ENCODE measurements at regions not wholly inside any gene's neighbourhood (a gene's known extent, or its start where the extent isn't known, plus 50 kb on each side); places are given as distances from the start of the nearest gene placed in this dataset.

DNA sequence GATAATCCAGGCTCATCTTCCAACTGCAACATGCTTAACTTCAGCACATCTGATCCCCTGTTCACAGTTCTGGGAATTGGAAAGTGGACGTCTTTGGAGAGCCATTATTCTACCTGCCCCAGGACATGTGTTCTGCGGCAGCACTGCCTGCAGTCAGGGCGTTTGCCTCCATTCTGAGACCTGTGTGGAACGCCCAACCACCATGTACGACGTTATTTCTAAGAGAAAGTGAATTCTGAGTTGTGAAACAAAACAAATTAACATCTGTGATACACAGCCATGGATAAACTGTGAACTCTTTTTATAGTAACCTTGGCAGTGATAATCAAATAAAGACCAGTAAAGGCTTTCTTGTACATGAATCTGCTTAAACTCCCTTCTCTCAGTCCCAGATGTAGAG, 195.8 kb downstream of the AASDH start (continued):
- TF ChIP-seq, protein P1, sequence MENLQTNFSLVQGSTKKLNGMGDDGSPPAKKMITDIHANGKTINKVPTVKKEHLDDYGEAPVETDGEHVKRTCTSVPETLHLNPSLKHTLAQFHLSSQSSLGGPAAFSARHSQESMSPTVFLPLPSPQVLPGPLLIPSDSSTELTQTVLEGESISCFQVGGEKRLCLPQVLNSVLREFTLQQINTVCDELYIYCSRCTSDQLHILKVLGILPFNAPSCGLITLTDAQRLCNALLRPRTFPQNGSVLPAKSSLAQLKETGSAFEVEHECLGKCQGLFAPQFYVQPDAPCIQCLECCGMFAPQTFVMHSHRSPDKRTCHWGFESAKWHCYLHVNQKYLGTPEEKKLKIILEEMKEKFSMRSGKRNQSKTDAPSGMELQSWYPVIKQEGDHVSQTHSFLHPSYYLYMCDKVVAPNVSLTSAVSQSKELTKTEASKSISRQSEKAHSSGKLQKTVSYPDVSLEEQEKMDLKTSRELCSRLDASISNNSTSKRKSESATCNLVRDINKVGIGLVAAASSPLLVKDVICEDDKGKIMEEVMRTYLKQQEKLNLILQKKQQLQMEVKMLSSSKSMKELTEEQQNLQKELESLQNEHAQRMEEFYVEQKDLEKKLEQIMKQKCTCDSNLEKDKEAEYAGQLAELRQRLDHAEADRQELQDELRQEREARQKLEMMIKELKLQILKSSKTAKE (CRISPR knock-in tag; IDR thresholded peaks at IDR 0.05; ENCODE audit: borderline replicate concordance) = no peak

GRCh38 chr4:56187688-56188087, 199.6 kb downstream of the AASDH start:
- no peaks in the 10 kb centered on the region for H4K20me1 ChIP-seq (ENCODE audit: insufficient read depth, low read length)
- no peak overlapping the region for H2AFZ ChIP-seq (ENCODE audit: low read length)
- peaks cover 11% of the 10 kb centered on the region for H3K4me1 ChIP-seq (ENCODE audit: insufficient read depth, low read length)
- FAIRE-seq = no peak
- no peaks in the 10 kb centered on the region for H3K9me3 ChIP-seq (ENCODE audit: low read length)
- ChIA-PET CTCF (ENCODE audit: low intra/inter-chr PET ratio, low total read pairs) (no interaction called here), POLR2A (no interaction called here)
- no peaks in the 10 kb centered on the region for H3K36me3 ChIP-seq (replicated peaks in 1 of 2; ENCODE audit: control insufficient read depth in 1 of 2, insufficient read depth in 2 of 2, low read length in 2 of 2)
- no peaks in the 10 kb centered on the region for H3K79me2 ChIP-seq (ENCODE audit: insufficient read depth, low read length)
- intact Hi-C loops (cut with micrococcal nuclease; ENCODE audit: unreplicated experiment) (no loop called here), in situ Hi-C loops (cut with HindIII; ENCODE audit: extremely low pct_ligation_motif_present, low pct_unique_long_range_greater_than_20kb) (no loop called here)
- no peak overlapping the region for H3K4me3 ChIP-seq (replicated peaks in 1 of 3; ENCODE audit: insufficient read depth in 1 of 3, low read depth in 2 of 3, low read length in 3 of 3)
- H3K4me2 ChIP-seq (ENCODE audit: low read depth, low read length) = no peak overlapping the region
- H3K27ac ChIP-seq (ENCODE audit: extremely low read length, insufficient read depth, low read length) = no peak overlapping the region
- DNase-seq (ENCODE audit: low spot score) = no peak
- no peaks in the 10 kb centered on the region for H3K27me3 ChIP-seq (ENCODE audit: control insufficient read depth in 1 of 2, insufficient read depth in 2 of 2, low read length in 2 of 2)
- WGBS (ENCODE audit: low lambda C conversion rate) = 70% methylated on average over 6 of the region's 6 CpGs
- no peak overlapping the region for H3K9ac ChIP-seq (ENCODE audit: insufficient read depth, low read depth, low read length)
- ATAC-seq = no peak
- BruUV-seq (replicated peaks) = no TSS peak
- TF ChIP-seq ATF7-NPFF (CRISPR knock-in tag; IDR thresholded peaks at IDR 0.05; ENCODE audit: low read depth) = no peak
- TF ChIP-seq ZNF557 (CRISPR knock-in tag; IDR thresholded peaks at IDR 0.05) = no peak
- TF ChIP-seq ZNF652 (CRISPR knock-in tag; IDR thresholded peaks at IDR 0.05; ENCODE audit: borderline replicate concordance, low read depth) = no peak
- TF ChIP-seq AGO2 (optimal IDR thresholded peaks at IDR 0.05; ENCODE audit: low read depth, low read length) = no peak
- no peak for TF ChIP-seq GLMP (CRISPR knock-in tag; IDR thresholded peaks at IDR 0.05; ENCODE audit: borderline replicate concordance)
- TF ChIP-seq, protein P2, sequence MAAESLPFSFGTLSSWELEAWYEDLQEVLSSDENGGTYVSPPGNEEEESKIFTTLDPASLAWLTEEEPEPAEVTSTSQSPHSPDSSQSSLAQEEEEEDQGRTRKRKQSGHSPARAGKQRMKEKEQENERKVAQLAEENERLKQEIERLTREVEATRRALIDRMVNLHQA (CRISPR knock-in tag; IDR thresholded peaks at IDR 0.05) = no peak
- TF ChIP-seq TSC22D2 (CRISPR knock-in tag; IDR thresholded peaks at IDR 0.05; ENCODE audit: borderline replicate concordance) = no peak
- TF ChIP-seq ZBTB25 (CRISPR knock-in tag; IDR thresholded peaks at IDR 0.05) = no peak
- TF ChIP-seq ZFP82 (CRISPR knock-in tag; IDR thresholded peaks at IDR 0.05; ENCODE audit: borderline replicate concordance) = no peak
- no peak for TF ChIP-seq BRD4 (CRISPR knock-in tag; IDR thresholded peaks at IDR 0.05)
- no peak for TF ChIP-seq DNMT3B (CRISPR knock-in tag; conservative IDR thresholded peaks at IDR 0.05)
- no peak for TF ChIP-seq ZNF670 (CRISPR knock-in tag; IDR thresholded peaks at IDR 0.05; ENCODE audit: borderline replicate concordance)

Data from HepG2 (cell line).